Endodermal cell (in vitro differentiated cells): ENCODE measurements at regions not wholly inside any gene's neighbourhood (a gene's known extent, or its start where the extent isn't known, plus 50 kb on each side); places are given as distances from the start of the nearest gene placed in this dataset.

Experiments used
- DNase-seq: peaks from one replicate; pipeline ENCODE4 v3.0.0-alpha.2; 2017
- H3K27ac ChIP-seq: 2 replicates; pipeline ENCODE4 v1.5.1; 2013; ENCODE audit warnings: mild to moderate bottlenecking, low read depth, low read length, moderate library complexity
- H3K27me3 ChIP-seq: 2 replicates; pipeline ENCODE4 v1.6.1; 2013; ENCODE audit warnings: mild to moderate bottlenecking, low read length, moderate library complexity; ENCODE audit not compliant: insufficient read depth, control insufficient read depth, poor library complexity, severe bottlenecking
- H3K36me3 ChIP-seq: 2 replicates; pipeline ENCODE4 v1.7.0; 2013; ENCODE audit warnings: mild to moderate bottlenecking, low read length, moderate library complexity; ENCODE audit not compliant: control insufficient read depth, insufficient read depth
- H3K4me1 ChIP-seq: one replicate; pipeline ENCODE4 v1.7.0; 2013; ENCODE audit warnings: low read length; ENCODE audit not compliant: control insufficient read depth, insufficient read depth
- H3K4me3 ChIP-seq: 2 replicates; pipeline ENCODE4 v1.5.1; 2013; ENCODE audit warnings: mild to moderate bottlenecking, low read length, moderate library complexity
- H3K9ac ChIP-seq: 2 replicates; pipeline ENCODE4 v1.6.1; 2013; ENCODE audit warnings: mild to moderate bottlenecking, low read length, moderate library complexity; ENCODE audit not compliant: poor library complexity, severe bottlenecking; ENCODE audit errors: extremely low read depth
- H3K9me3 ChIP-seq: 2 replicates; pipeline ENCODE4 v1.6.1; 2013; ENCODE audit warnings: mild to moderate bottlenecking, low read length, moderate library complexity; ENCODE audit not compliant: control insufficient read depth
- H3K27ac Mint-ChIP-seq: 2 replicates; pipeline ENCODE4 v1.8.0; 2020; ENCODE audit warnings: mixed read lengths
- H3K27me3 Mint-ChIP-seq: 2 replicates; pipeline ENCODE4 v1.8.0; 2021; ENCODE audit warnings: mild to moderate bottlenecking, mixed read lengths; ENCODE audit not compliant: insufficient read depth
- H3K36me3 Mint-ChIP-seq: 2 replicates; pipeline ENCODE4 v1.8.0; 2020; ENCODE audit warnings: low read depth, mixed read lengths
- H3K4me1 Mint-ChIP-seq: 2 replicates; pipeline ENCODE4 v1.8.0; 2020; ENCODE audit warnings: mixed read lengths
- H3K4me3 Mint-ChIP-seq: 2 replicates; pipeline ENCODE4 v1.8.0; 2020; ENCODE audit warnings: mild to moderate bottlenecking, moderate library complexity, mixed read lengths
- H3K9me3 Mint-ChIP-seq: 2 replicates; pipeline ENCODE4 v1.8.0; 2020; ENCODE audit warnings: mild to moderate bottlenecking, mixed read lengths
- CTCF ChIP-seq: fragments of 200-600 bp; sonication (generic); conservative IDR thresholded peaks from 2 replicates; pipeline ENCODE4 v1.5.0; 2021; ENCODE audit warnings: antibody characterized with exemption, mild to moderate bottlenecking
- WGBS, 2 experiments: methylation state at CpG; one replicate each; pipeline versions ENCODE4 v1.1.5 to v1.1.7; 2013; ENCODE audit warnings: missing lambda C conversion rate in 2 of 2, mixed read lengths in 1 of 2; ENCODE audit not compliant: insufficient coverage in 1 of 2, insufficient read length in 1 of 2; 5-methylcytosine and 5-hydroxymethylcytosine counted together

GRCh38 chr20:51969191-51969590 is 166.9 kb upstream of the SALL4 start:
- Mint-ChIP-seq H3K4me1 (peaks cover 2% of the 10 kb centered on the region), H3K9me3 (no peaks in the 10 kb centered on the region), H3K4me3 (no peak overlapping the region), H3K36me3 (no peaks in the 10 kb centered on the region), H3K27ac (no peak overlapping the region), H3K27me3 (no peaks in the 10 kb centered on the region)
- Histone ChIP-seq H3K9me3 (no peaks in the 10 kb centered on the region), H3K36me3 (no peaks in the 10 kb centered on the region), H3K27me3 (no peaks in the 10 kb centered on the region), H3K4me1 (no peaks in the 10 kb centered on the region), H3K4me3 (no peak overlapping the region), H3K27ac (no peak overlapping the region), H3K9ac (no peak overlapping the region)
- WGBS, 2 experiments: 89 to 97% methylated on average over 5 of the region's 5 CpGs
- no peak for TF ChIP-seq CTCF
- no peak for DNase-seq

GRCh38 chr20:51968151-51968550 is 165.8 kb upstream of the SALL4 start:
- H3K4me1 ChIP-seq: no peaks in the 10 kb centered on the region
- Mint-ChIP-seq H3K4me1 (peaks cover 2% of the 10 kb centered on the region), H3K27me3 (no peaks in the 10 kb centered on the region), H3K9me3 (no peaks in the 10 kb centered on the region), H3K27ac (no peak overlapping the region), H3K4me3 (no peak overlapping the region), H3K36me3 (no peaks in the 10 kb centered on the region)
- H3K9ac ChIP-seq: no peak overlapping the region
- DNase-seq: no peak
- no peak overlapping the region for H3K27ac ChIP-seq
- WGBS, 2 experiments: 90 to 92% methylated on average over 1 to 4 of the region's 4 CpGs
- no peaks in the 10 kb centered on the region for H3K36me3 ChIP-seq
- no peak overlapping the region for H3K4me3 ChIP-seq
- H3K27me3 ChIP-seq: no peaks in the 10 kb centered on the region
- no peak for TF ChIP-seq CTCF
- no peaks in the 10 kb centered on the region for H3K9me3 ChIP-seq

DNA sequence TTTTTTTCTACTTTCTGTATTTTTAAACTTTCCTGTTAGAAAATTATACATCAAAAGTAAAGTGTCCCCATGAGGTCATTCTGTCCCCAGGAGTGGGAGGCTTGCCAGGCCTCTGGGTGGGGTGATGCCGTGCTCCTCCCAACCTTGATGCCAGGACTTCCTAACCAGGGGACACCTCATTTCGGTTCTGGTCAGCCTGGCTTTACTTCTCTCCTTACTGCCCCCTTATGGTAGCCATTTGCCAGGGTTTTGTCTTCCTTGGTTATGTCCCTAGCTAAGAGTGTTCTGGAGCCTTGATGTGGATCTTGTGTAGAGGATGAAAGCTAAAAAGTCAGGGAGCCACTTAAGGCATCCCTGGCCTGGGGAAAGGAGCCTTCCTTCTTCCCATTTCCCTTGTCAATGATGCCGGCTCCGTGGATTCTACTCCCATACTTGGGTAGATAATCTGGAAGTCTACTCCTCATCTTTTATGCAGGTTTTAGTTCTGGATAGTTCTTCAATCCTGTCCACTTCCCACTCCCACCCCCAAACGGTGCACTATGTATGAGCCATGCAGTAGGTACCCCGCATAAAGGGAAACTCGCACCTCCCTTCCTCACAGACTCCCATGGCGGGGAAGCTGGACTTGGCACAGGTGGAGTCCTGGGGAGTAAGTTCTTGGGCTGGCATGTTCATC is 164.1 kb upstream of the SALL4 start:
- 20 to 68% methylated on average over 1 to 8 of the region's 8 CpGs for WGBS, 2 experiments
- no peaks in the 10 kb centered on the region for H3K27me3 ChIP-seq
- no peaks in the 10 kb centered on the region for H3K36me3 ChIP-seq
- H3K36me3 Mint-ChIP-seq: no peaks in the 10 kb centered on the region
- peaks cover 12% of the 10 kb centered on the region for H3K4me1 Mint-ChIP-seq
- peak; percentile 84 for TF ChIP-seq CTCF
- peaks cover 2% of the 10 kb centered on the region for H3K4me1 ChIP-seq
- no peak overlapping the region for H3K4me3 ChIP-seq
- no peak overlapping the region for H3K27ac Mint-ChIP-seq
- H3K27ac ChIP-seq: no peak overlapping the region
- H3K9me3 Mint-ChIP-seq: no peaks in the 10 kb centered on the region
- no peak overlapping the region for H3K4me3 Mint-ChIP-seq
- H3K27me3 Mint-ChIP-seq: no peaks in the 10 kb centered on the region
- no peaks in the 10 kb centered on the region for H3K9me3 ChIP-seq
- no peak overlapping the region for H3K9ac ChIP-seq
- peak; percentile 91 for DNase-seq
